Smooth muscle cell (in vitro differentiated cells): ENCODE measurements at regions not wholly inside any gene's neighbourhood (a gene's known extent, or its start where the extent isn't known, plus 50 kb on each side); places are given as distances from the start of the nearest gene placed in this dataset.

Experiments used
- DNase-seq: peaks from one replicate; lab custom pipeline; 2025; ENCODE audit not compliant: unreplicated experiment; lab: John Stamatoyannopoulos, UW
- H2AFZ ChIP-seq: fragments of 200-600 bp; sonication (generic); 2 replicates; pipeline ENCODE4 v1.6.0; 2016; ENCODE audit warnings: antibody characterized with exemption, low read depth, mild to moderate bottlenecking
- H3F3A ChIP-seq: fragments of 200-600 bp; sonication (generic); 2 replicates; pipeline ENCODE4 v1.6.0; 2017; ENCODE audit warnings: antibody characterized with exemption, low read depth
- H3K27ac ChIP-seq: fragments of 200-600 bp; sonication (generic); 2 replicates; pipeline ENCODE4 v1.5.1; 2016; ENCODE audit warnings: low read depth, mild to moderate bottlenecking
- H3K27me3 ChIP-seq: fragments of 200-600 bp; sonication (generic); 2 replicates; pipeline ENCODE4 v1.6.1; 2016; ENCODE audit warnings: low read depth, mild to moderate bottlenecking
- H3K36me3 ChIP-seq: fragments of 200-600 bp; sonication (generic); 2 replicates; pipeline ENCODE4 v1.5.1; 2016; ENCODE audit warnings: low read depth
- H3K4me1 ChIP-seq: fragments of 200-600 bp; sonication (generic); 2 replicates; pipeline ENCODE4 v1.5.1; 2016; ENCODE audit warnings: low read depth
- H3K4me2 ChIP-seq: fragments of 200-600 bp; sonication (generic); 2 replicates; pipeline ENCODE4 v1.6.0; 2016; ENCODE audit warnings: mild to moderate bottlenecking
- H3K4me3 ChIP-seq: fragments of 200-600 bp; sonication (generic); 2 replicates; pipeline ENCODE4 v1.5.1; 2016; ENCODE audit warnings: mild to moderate bottlenecking
- H3K79me2 ChIP-seq: fragments of 200-600 bp; sonication (generic); 2 replicates; pipeline ENCODE4 v1.6.0; 2016; ENCODE audit warnings: low read depth, mild to moderate bottlenecking
- H3K9ac ChIP-seq: fragments of 200-600 bp; sonication (generic); 2 replicates; pipeline ENCODE4 v1.6.0; 2016; ENCODE audit warnings: low read depth
- H3K9me3 ChIP-seq: fragments of 200-600 bp; sonication (generic); replicated peaks from 2 replicates; pipeline ENCODE4 v1.5.1; 2016; ENCODE audit warnings: low read depth
- H4K20me1 ChIP-seq: fragments of 200-600 bp; sonication (generic); 2 replicates; pipeline ENCODE4 v1.6.0; 2016; ENCODE audit warnings: low read depth
- CTCF ChIP-seq: fragments of 200-600 bp; sonication (generic); IDR thresholded peaks from 2 replicates; pipeline ENCODE4 v1.5.1; 2017; ENCODE audit warnings: borderline replicate concordance, mild to moderate bottlenecking, antibody characterized with exemption; ENCODE audit not compliant: insufficient read depth, poor library complexity, severe bottlenecking
- WGBS: methylation state at CpG from one replicate; pipeline ENCODE4 v1.1.7; 2016; ENCODE audit warnings: low lambda C conversion rate; 5-methylcytosine and 5-hydroxymethylcytosine counted together

DNA sequence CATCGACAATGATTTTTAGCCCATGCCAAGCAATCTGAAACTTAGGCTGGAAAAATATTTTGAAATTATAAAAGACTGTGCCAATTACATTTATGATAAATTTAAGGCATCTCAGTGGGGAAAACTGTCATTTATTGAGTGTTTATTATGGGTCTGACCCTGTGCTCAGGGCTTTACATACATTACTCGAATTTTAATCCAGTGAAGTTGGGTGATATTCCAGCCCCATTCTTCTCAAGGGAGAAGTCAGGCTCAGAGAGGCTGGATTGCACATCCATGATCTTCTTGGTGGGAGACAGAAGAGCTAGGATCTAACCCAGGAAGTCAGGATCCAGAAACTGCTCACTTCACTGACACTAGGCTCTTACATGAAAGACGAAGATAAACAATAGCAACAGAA is 260.8 kb downstream of the QDPR start:
- no peak overlapping the region for H3K9ac ChIP-seq
- no peak overlapping the region for H3K4me2 ChIP-seq
- H2AFZ ChIP-seq, result no peak overlapping the region
- H3K79me2 ChIP-seq, result no peaks in the 10 kb centered on the region
- H3K9me3 ChIP-seq, result no peaks in the 10 kb centered on the region
- no peak overlapping the region for H3K4me3 ChIP-seq
- DNase-seq, result no peak
- H3K36me3 ChIP-seq, result no peaks in the 10 kb centered on the region
- no peaks in the 10 kb centered on the region for H3F3A ChIP-seq
- 90% methylated on average over 3 of the region's 3 CpGs for WGBS
- H3K4me1 ChIP-seq, result no peaks in the 10 kb centered on the region
- no peak for TF ChIP-seq CTCF
- no peak overlapping the region for H3K27ac ChIP-seq
- no peaks in the 10 kb centered on the region for H4K20me1 ChIP-seq
- no peaks in the 10 kb centered on the region for H3K27me3 ChIP-seq

DNA sequence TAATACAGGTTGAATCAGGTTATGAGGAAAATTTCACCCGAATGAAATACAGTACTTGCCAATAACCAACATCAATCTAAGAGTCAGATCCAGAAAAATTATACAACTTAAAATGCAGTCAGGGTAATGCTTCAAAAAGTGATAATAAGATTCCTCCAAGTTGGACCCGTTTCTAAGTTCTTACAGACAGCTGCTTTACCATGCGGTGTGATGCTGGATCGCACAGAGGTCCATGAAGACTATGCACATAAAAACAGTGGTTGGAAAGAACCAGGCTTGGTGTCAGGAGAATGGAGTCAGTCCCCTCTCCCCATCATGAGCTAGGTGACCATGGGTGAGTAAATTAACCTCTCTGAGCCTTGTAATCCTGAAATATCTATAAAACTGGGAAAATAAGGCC is 261.3 kb downstream of the QDPR start:
- Histone ChIP-seq H2AFZ (no peak overlapping the region), H3K27ac (no peak overlapping the region), H3K9me3 (no peaks in the 10 kb centered on the region), H4K20me1 (no peaks in the 10 kb centered on the region), H3K79me2 (no peaks in the 10 kb centered on the region), H3K9ac (no peak overlapping the region), H3K4me2 (no peak overlapping the region), H3F3A (no peaks in the 10 kb centered on the region), H3K4me3 (no peak overlapping the region), H3K27me3 (no peaks in the 10 kb centered on the region), H3K36me3 (no peaks in the 10 kb centered on the region), H3K4me1 (no peaks in the 10 kb centered on the region)
- TF ChIP-seq CTCF, result no peak
- WGBS, result 93% methylated on average over 4 of the region's 4 CpGs
- no peak for DNase-seq

DNA sequence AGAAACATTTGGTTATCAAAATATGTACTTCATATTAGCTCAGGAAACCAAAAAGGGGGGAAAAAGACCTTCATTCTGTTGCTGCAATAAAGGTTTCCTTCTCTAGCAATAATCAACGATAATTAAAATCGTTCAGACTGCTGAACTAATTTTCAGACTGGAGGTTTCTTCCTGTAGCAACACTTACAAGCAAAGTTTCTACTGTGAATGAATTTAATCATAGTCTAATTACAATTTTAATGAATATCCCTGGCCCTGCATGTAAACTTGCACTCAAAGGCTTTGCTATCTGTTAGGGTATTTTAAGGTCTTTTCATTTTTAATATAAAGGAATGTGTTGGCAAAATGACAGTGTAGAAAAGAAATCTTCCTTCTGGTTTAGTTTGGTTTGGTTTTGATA is 265.2 kb downstream of the QDPR start:
- H3K9ac ChIP-seq, result no peak overlapping the region
- no peaks in the 10 kb centered on the region for H3F3A ChIP-seq
- H3K4me1 ChIP-seq, result no peaks in the 10 kb centered on the region
- H3K4me3 ChIP-seq, result no peak overlapping the region
- no peak for DNase-seq
- WGBS, result 100% methylated on average over 2 of the region's 2 CpGs
- TF ChIP-seq CTCF, result no peak
- H3K27me3 ChIP-seq, result no peaks in the 10 kb centered on the region
- no peak overlapping the region for H2AFZ ChIP-seq
- no peak overlapping the region for H3K4me2 ChIP-seq
- no peaks in the 10 kb centered on the region for H3K79me2 ChIP-seq
- no peak overlapping the region for H3K27ac ChIP-seq
- no peaks in the 10 kb centered on the region for H3K9me3 ChIP-seq
- H3K36me3 ChIP-seq, result no peaks in the 10 kb centered on the region
- no peaks in the 10 kb centered on the region for H4K20me1 ChIP-seq

DNA sequence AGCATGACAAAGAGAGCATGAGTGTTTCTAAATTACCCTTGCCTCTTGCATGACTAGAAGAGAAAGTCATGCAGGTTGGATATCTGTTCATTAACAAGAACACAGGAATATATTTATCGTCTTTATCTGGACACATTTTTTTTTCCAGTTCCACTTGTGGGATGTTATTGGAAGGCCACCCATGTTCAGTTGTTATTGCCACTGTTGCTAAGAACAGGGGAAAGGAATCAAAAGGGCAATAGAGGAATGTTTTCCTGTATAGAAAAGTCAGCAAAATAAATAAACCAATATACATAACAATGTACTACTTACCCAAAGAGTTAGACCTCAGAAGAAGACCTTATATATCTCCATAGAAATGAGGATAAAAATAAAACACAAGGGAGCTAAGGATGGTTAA is 270.1 kb downstream of the QDPR start:
- Histone ChIP-seq H3K27me3 (no peaks in the 10 kb centered on the region), H3K9ac (no peak overlapping the region), H3F3A (no peaks in the 10 kb centered on the region), H4K20me1 (no peaks in the 10 kb centered on the region), H3K4me1 (no peaks in the 10 kb centered on the region), H3K9me3 (no peaks in the 10 kb centered on the region), H3K27ac (no peak overlapping the region), H3K36me3 (no peaks in the 10 kb centered on the region), H3K79me2 (no peaks in the 10 kb centered on the region), H2AFZ (no peak overlapping the region), H3K4me3 (no peak overlapping the region), H3K4me2 (no peak overlapping the region)
- no peak for DNase-seq
- 92% methylated on average over 1 of the region's 1 CpG for WGBS
- no peak for TF ChIP-seq CTCF
